Stimulated activated CD8-positive, alpha-beta memory T cell treated with anti-CD3 and anti-CD28 coated beads, Interleukin-7, amount 100 ng/mL, for 24 hours (primary cell): ENCODE measurements at regions not wholly inside any gene's neighbourhood (a gene's known extent, or its start where the extent isn't known, plus 50 kb on each side); places are given as distances from the start of the nearest gene placed in this dataset.
A peak's percentile ranks its signal among the peaks of the same experiment; 100 is the strongest.
"Not testable (repeated sequence)": the region's sequence is repeated elsewhere in the genome, so short reads cannot be mapped to it uniquely, and the experiment has no call there.

Source experiments
- DNase-seq: peaks from one replicate; pipeline ENCODE4 v3.0.0-alpha.2; 2020; ENCODE audit warnings: low read depth

DNA sequence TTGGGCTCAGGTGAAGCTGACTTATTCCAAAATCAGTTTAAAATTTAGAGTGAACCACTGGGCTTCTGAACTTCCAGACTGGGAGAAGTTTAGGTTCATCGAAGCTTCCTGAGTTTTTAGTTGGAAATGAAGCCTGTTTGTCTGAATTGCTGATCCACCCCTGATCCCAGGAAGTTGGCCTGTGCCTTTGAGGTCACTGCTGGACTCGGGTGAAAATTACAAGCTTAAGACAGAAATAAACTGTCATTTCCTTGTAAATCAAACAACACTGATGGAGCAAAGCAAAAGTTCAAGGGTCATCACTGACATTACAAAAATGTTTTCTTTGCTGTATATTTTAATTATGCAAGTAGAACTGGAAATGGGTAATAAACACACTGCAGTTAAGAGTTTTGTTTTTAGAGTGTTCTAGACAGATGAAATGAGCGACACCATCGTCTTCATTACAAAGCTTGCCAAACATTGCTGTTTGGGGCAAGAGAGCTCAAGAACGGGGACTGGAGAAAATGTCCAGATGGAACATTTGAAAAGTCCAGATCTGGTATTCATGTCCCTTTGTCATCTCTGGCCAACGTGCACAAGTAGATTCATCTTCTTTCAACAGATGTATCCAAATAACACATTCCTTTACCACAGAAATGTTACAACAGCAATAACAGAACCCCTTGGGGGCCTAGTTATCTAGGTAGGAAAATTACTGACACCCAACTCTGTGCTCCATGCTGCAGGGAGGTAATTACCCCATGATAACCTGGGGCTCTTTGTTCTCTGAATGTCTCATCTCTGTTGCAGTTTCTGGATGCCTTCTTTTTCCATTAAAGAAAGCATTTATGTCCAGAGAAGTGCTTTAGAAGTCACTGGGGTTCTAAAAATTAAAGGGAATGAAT is 142.4 kb upstream of the ERCC6L2 start:
- no peak for DNase-seq

DNA sequence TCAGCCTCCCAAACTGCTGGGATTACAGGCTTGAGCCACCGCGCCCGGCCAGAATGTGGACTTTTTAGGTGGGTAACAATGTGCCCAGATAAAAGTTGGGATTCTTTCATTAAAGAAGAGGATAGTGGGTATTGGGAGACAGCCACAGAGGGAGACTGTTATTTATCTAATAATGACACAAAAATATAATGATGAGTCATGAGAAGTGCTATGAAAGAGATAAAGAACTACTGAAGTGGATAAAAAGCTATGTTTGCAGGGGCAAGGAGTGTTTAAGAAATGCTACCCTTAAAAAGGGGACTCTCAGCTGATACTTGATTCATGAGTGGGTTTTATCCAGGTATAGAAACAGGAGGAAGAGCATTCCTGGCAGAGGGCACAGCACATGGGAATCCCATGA is 143.6 kb upstream of the ERCC6L2 start:
- no peak for DNase-seq

DNA sequence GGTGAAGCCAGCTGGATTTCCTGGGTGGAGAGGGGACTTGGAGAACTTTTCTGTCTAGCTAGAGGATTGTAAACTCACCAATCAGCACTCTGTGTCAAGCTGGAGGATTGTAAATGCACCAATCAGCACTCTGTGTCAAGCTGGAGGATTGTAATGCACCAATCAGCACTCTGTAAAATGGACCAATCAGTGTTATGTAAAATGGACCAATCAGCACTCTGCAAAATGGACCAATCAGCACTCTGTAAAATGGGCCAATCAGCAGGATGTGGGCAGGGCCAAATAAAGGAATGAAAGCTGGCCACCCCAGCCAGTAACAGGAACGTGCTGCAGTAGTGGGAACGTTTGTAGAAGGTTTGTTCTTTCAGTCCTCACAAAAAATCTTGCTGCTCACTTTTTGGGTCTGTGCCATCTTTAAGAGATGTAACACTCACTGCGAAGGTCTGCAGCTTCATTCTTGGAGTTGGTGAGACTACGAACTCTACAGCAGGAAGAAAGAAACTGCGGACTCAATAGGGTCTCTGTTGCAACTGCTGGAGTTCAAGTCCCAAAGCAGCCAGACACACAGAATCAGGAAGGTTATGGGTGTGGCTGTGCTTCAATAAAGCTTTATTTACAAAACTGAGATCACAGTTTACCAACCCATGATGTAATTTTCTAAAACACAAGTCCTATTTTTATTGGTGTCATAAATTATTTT is 145.7 kb upstream of the ERCC6L2 start:
- DNase-seq, result no peak

DNA sequence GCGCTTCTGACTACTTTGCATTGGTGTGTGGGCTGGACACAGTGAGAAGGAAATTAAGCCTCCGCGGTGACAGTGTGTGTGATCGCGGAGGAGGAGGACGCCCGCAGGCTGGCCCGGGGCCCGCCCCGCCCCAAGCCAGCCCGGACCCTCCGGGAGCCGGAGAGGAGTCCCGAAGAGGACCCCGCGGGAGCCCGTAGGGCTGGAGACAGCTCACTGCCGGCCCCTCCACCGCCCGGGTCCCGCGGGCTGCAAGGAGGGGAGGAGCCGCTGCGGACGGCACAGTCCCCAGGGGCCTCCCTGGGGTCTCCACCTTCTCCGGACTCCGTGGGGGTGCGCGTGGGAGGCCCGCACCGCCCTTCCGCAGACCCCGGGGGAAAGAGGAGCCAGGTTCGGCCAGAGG is 146.4 kb upstream of the ERCC6L2 start:
- no peak for DNase-seq

DNA sequence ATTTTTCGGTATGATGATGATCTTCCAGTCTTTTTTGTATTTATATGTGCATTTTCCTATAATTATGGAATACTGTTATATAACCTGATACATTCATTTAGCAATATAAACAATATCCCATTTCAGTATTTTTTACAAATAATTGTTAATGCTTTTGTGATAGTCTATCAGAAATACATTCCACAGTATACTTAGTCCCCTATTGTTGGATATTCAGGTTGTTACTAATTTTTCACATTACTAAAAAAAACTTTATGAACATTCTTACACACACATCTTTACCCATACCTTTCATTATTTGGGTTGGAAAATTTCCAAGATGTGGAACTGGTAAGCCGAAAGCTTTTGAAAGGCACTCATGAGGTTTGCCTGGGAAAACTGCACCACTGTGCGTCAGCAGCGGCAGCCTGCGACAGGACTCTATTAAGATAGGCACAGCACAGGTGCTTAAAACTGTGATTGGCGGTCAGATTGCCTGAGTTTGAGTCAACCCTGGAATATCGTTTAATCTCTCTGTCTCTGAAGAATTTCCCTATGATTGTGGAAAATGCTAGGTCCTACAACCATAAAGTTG is 147.5 kb upstream of the ERCC6L2 start:
- no peak for DNase-seq

DNA sequence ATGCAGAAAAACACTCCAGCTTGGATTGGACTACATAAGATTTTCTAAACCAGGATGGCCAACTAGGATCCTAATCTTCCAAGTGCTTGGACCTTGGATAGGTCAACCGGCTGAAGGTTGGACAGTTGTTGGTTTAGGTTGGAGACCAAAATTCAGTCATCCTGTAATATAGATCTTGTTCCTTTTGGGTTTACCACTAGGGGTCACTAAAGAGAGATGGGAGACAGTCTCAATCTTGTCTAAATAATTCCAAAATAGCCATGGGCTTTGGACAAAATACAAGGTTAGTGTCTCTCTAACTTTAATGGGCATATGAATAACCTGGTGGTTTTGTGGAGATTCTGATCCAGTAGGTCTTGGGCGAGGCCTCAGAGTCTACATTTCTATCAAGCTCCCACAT is 148.7 kb upstream of the ERCC6L2 start:
- no peak for DNase-seq

DNA sequence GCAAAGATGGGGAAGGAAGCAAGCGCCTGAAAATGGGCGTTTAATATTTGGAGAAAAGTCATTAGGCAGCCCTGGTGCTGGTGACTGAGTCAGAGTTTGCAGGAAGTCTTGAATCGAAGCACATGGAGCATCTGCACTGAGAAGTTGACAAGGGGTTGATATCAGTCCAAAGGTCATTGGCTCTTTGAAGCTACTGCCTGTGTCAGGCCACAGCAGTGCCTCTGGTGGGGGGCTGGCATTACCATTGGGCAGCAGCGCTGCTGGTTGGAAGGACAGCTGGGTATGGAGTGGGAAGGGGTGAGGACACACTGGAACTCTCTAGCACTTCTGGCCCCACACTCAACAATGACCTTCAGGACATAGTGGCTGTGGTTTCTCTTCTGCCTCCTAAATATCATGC is 150.4 kb upstream of the ERCC6L2 start:
- no peak for DNase-seq

DNA sequence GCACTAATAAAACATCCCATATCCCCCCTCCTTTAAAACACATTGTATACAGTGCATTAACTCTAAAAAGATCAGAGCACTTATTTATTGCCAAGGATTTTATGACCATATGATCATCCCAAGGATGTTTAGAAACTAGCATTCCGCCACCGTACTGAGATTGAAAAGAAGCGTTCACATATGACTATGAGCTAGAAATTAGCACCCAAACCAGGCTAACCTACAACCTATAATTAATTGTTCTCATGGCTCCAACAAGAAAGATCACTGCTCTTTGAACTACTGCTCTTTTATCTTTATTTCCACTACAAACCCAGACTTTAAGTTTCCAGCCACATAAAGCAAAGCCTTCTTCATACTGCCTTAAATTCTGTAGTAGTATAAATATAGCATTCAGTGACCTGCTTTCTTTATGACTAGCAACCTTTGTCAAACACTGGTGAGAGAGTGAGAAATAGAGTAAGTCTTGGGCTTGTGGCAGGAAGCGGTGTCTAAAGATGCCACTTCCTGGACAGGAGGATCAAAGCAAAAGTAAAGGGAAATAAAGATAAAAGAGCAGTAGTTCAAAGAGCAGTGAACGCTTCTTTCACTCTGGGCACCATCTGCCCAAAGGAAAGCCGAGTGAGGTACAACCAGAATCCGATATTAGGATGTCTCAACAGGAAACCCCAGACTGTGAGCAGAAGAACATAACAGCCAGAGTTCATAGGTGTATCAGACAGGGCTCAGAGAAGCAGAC is 151.1 kb upstream of the ERCC6L2 start:
- DNase-seq, result peak; percentile 14

DNA sequence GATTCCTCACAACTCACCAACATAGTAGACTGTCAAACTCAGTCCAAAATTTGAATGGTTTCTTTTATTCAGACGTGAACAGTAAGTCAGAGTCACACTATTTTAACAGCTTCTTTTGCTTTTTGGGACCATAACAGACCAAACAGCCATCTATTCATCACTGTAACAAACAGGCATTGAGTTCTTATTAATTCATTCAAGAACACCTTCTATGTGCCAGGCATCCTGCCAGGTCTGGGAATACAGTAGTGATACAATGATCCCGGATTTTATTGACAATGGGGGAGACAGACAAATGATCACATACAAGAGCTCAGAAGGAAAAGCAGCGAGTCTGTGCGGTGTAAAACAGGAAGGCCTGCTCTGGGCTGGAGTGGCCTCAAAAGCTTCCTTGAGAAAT is 153.3 kb upstream of the ERCC6L2 start:
- no peak for DNase-seq

DNA sequence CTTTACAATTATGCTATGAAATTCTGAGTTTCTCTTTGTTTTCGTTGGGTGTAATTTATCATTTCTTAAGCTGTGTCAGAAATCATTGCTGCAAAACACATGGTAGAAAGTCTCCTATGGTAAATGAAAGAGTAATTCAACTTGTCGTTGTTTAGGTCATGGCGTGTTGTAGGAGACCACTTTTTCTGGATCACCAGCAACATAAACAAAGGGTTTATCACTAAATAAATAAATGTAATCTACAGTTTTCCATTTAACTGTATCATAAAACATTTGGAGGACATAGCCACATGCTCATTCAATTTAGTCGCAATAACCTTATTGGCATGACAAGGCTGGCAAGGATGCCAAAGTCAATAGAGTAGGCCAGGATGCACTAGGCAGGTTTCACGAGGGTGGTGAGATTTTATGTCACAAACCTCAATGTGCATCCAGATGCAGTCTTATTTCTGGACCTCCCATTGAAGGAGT is 154.4 kb upstream of the ERCC6L2 start:
- DNase-seq, result no peak

DNA sequence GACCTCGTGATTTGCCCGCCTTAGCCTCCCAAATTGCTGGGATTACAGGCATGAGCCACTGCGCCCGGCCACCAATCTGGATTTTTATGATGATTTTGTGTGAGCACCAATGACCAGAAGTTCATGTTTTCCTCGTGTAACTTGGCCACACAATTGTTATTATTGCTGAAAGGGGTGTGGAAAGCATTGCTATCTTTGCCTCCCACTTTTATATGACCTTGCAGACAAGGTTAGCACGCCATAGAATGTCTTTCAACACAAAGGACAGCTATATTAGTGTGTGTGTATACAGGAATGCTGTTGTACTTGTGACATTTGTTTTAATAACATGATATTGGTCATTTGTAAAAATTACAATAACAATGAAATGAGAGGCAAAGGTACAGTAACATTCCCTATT is 155.0 kb upstream of the ERCC6L2 start:
- no peak for DNase-seq

DNA sequence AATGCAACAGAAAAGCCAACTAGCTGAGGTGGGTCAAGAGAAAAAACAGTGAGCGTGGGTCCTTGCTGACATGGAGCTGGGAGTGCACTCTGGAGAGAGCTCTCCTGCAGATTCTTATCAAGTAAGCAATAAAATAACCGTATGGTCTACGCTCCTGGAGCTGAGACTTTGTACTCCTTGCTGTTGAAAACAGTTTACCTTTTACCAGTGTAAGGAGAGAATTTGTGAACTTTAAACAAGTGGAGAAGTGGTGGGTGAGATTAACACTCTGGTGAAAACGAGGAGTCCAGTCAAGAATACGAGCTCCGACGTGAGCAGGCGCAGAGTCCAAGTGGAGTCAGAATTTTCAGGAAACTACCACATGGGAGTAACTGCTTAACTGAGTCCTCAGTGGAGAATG is 156.1 kb upstream of the ERCC6L2 start:
- DNase-seq, result no peak

DNA sequence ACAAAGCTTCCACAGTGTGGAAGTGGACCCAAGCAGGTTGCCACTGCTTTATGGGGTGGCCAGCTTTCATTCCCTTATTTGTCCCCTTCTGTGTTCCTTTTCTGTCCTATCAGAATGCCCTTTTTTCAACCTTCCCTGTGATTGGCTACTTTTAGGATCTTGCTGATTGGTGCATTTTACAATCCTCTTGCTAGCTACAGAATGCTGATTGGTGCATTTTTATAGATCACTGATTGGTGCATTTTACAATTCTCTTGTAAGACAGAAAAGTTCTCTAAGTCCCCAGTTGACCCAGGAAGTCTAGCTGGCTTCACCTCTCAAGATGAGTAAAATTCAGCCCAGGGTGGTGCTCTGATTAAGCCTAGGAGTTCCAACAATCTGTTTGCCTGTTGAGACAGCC is 157.2 kb upstream of the ERCC6L2 start:
- no peak for DNase-seq

DNA sequence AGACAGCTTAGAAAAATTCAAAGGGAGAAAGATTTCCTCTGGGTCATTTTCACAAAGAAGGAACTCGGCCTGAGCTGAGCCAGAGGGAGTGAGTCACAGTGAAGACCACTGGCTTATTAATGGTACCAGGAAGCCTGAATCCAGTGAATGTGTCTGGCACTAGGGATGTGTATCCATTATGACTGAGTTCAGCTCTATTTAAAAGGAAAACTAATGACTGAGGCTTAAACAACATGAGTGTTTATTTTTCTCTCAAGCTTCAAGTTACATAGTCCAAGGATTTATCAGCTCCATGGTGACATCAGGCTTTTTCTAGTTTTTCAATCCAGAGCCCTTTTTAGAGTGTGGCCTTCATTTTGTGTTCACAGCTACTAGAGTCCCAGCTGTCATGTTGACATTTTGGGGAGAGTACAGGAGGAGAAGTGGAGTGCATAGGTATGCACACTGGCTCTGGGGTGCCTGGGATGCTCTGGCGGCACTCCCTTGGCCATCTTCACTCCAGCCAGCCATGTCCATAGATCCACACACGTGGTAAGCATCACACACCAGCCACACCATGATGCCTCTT is 159.5 kb upstream of the ERCC6L2 start:
- no peak for DNase-seq

DNA sequence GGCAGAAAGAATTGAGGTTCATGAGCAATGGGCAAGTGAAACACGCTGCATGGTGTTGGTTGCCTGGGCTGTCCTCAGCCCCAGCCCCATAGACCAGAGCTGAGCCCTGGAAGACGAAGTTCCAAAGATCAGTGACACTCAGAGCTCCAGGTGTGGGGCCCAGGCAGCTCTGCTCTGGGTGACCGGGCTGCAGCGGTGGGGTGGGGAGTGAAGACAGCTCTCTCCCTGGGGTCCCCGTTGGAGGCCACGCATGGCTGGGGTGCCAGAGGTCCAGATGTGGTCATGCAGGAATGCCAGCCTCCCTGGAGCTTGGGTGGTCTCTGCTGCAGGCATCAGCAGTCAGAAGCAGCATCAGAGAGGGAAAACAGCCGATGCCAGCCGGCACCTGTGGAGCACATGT is 165.0 kb upstream of the ERCC6L2 start:
- no peak for DNase-seq

DNA sequence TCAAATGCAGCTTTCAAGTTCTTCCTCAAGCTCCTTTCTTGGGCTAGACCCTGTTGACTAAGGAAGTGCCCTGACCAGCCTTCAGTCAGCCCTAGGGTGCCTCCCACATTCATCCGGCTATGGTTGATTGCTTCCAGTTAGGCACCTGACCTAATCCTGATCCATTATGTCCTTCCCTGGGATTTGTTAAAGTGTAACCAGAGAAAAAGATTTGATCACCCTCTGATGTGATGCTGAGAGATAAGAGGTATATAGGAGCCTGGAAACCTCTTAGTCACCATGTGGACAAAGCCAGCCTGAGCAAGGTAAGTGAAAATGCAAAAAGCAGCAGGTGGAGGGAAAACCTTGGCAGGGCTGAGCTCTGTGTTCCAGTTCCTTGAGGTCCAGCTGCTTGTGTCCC is 178.8 kb upstream of the ERCC6L2 start:
- no peak for DNase-seq

DNA sequence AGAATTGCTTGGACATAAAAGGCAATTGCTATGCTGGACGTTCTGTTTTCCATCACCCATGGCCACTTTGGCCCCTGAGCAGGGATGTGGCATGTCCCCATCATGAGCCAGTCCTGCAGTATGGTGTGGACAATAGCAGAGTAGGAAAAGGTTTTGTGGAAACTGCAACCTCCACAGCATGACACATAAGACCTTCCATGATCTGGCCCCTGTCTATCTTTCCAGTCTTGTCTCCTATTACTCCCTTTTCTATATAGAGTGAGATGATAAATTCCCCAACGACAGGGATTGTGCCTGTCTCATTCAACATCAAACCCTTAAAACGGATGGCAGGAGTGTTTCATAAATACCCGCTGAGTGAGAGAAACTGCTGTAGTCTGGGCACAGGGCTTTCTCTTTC is 174.7 kb upstream of the PTCH1 start:
- no peak for DNase-seq

DNA sequence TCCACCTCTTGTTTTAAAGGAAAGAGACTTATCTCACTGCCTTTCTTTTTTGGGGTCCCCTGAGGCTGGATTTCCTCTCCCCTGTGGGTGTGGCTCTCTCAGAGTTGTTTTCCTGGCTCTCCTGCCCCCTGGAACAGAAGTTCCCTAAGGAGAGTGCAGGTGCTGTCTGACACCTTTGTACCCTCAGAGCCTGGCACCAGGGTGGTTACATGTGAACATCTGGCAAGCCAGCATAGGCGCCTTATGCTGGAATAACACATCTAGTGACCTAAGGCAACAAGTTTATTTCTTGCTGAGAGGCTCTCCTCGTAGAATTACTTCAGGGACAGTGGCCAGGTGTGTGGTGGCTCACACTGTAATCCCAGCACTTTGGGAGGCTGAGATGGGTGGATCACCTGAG is 172.9 kb upstream of the PTCH1 start:
- no peak for DNase-seq

DNA sequence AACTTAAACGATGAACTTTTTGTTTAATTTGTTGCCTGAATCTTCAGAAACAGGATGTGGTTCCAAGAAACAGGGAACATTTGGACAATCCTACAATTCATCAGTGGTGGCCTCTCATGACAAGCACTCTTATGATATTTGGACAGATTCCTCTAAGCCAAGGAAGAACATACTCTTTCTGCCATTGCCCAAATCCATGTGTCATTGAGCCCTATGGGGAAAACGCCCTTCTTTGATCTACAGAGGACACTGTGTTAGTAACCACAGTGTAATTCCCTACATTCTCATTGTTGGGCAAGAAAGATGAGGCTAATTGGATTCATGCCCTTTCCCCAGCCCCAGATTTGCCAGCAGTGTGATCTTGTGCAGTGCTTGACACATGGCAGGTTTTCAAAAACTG is 167.7 kb upstream of the PTCH1 start:
- DNase-seq, result no peak

DNA sequence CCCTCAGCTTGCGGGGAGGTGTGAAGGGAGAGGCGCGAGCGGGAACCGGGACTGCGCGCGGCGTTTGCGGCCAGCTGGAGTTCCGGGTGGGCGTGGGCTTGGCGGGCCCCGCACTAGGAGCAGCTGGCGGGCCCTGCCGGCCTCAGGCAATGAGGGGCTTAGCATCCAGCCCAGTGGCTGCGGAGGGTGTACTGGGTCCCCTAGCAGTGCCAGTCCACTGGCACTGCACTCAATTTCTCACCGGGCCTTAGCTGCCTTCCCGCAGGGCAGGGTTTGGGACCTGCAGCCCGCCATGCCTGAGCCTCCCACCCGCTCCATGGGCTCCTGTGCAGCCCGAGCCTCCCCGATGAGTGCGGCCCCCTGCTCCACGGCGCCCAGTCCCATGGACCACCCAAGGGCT is 163.5 kb upstream of the PTCH1 start:
- not testable (repeated sequence) for DNase-seq

DNA sequence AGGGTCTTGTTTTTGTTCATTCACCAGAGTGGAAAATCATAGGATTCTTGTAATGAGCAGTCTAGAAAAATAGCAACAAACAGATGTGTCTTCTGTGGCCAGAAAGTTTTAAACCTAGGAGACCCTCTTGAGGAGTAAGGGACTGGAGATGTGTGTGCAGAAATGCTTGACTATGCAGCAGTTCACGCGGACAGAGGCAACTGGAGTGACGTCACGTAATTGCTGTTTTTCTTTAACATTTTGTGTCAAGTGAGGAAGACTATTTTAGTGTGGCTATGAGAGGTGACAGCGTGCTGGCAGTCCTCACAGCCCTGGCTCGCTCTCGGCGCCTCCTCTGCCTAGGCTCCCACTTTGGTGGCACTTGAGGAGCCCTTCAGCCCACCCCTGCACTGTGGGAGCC is 163.1 kb upstream of the PTCH1 start:
- no peak for DNase-seq

DNA sequence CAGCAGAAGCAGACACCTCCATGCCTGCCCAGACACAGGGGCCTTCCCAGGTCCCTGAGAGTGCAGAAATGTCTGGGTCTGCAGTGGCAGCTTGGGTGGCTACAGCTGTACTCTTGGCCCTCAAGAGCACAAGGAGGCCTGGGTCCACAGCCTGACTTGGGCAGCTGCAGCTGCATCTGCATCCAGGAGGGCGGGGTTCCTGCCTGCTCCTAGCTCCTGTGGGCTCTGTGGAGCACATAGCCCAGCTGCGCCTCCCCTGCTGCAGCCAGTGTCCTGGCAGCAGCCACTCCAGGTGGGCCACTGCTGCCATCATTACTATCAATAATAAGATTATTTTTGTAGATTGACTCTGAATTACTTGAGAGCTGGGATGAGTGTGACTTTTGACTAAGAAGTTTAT is 162.0 kb upstream of the PTCH1 start:
- no peak for DNase-seq
